ENCODE measurements at regions not wholly inside any gene's neighbourhood (a gene's known extent, or its start where the extent isn't known, plus 50 kb on each side); places are given as distances from the start of the nearest gene placed in this dataset.

GRCh38 chr5:103901885-103902284 is 339.3 kb upstream of the NUDT12 start:
- no peak for DNase-seq (ENCODE audit: low read depth, low spot score)
- CTCF ChIA-PET, result no interaction called here

GRCh38 chr5:103896593-103896992 is 334.0 kb upstream of the NUDT12 start:
- CTCF ChIA-PET, result no interaction called here
- no peak for TF ChIP-seq CTCF (IDR thresholded peaks at IDR 0.05; ENCODE audit: low read depth, low read length)

More at GRCh38 chr5:103901885-103902284, 339.3 kb upstream of the NUDT12 start:
- TF ChIP-seq CTCF (IDR thresholded peaks at IDR 0.05; ENCODE audit: low read depth, low read length), result no peak
- Histone ChIP-seq H3K27me3 (ENCODE audit: control insufficient read depth, insufficient read depth, low read length) (no peaks in the 10 kb centered on the region), H3K27ac (ENCODE audit: low read depth, low read length) (no peak overlapping the region), H3K4me3 (ENCODE audit: low read depth, low read length) (no peak overlapping the region), H3K9me3 (ENCODE audit: control insufficient read depth, insufficient read depth, low read length) (no peaks in the 10 kb centered on the region)
- POLR2A ChIA-PET, result no interaction called here

GRCh38 chr5:103895738-103896137 is 333.1 kb upstream of the NUDT12 start:
- TF ChIP-seq CTCF (IDR thresholded peaks at IDR 0.05; ENCODE audit: low read depth, low read length), result no peak
- CTCF ChIA-PET, result no interaction called here
- Histone ChIP-seq H3K9me3 (ENCODE audit: control insufficient read depth, insufficient read depth, low read length) (no peaks in the 10 kb centered on the region), H3K27me3 (ENCODE audit: control insufficient read depth, insufficient read depth, low read length) (no peaks in the 10 kb centered on the region), H3K27ac (ENCODE audit: low read depth, low read length) (no peak overlapping the region), H3K4me3 (ENCODE audit: low read depth, low read length) (no peak overlapping the region)
- POLR2A ChIA-PET, result no interaction called here
- DNase-seq (ENCODE audit: low read depth, low spot score), result no peak

More at GRCh38 chr5:103896593-103896992, 334.0 kb upstream of the NUDT12 start:
- Histone ChIP-seq H3K27me3 (ENCODE audit: control insufficient read depth, insufficient read depth, low read length) (no peaks in the 10 kb centered on the region), H3K27ac (ENCODE audit: low read depth, low read length) (no peak overlapping the region), H3K9me3 (ENCODE audit: control insufficient read depth, insufficient read depth, low read length) (no peaks in the 10 kb centered on the region), H3K4me3 (ENCODE audit: low read depth, low read length) (no peak overlapping the region)
- no peak for DNase-seq (ENCODE audit: low read depth, low spot score)
- POLR2A ChIA-PET, result no interaction called here

GRCh38 chr5:103894882-103895281 is 332.3 kb upstream of the NUDT12 start:
- no peak for TF ChIP-seq CTCF (IDR thresholded peaks at IDR 0.05; ENCODE audit: low read depth, low read length)
- Histone ChIP-seq H3K9me3 (ENCODE audit: control insufficient read depth, insufficient read depth, low read length) (no peaks in the 10 kb centered on the region), H3K4me3 (ENCODE audit: low read depth, low read length) (no peak overlapping the region), H3K27ac (ENCODE audit: low read depth, low read length) (no peak overlapping the region), H3K27me3 (ENCODE audit: control insufficient read depth, insufficient read depth, low read length) (no peaks in the 10 kb centered on the region)
- ChIA-PET POLR2A (no interaction called here), CTCF (no interaction called here)
- no peak for DNase-seq (ENCODE audit: low read depth, low spot score)

- CTCF ChIA-PET, result no interaction called here
- POLR2A ChIA-PET, result no interaction called here
Measured at GRCh38 chr5:103891151-103891550, 328.6 kb upstream of the NUDT12 start.

More at GRCh38 chr5:103891151-103891550, 328.6 kb upstream of the NUDT12 start:
- DNase-seq (ENCODE audit: low read depth, low spot score), result no peak
- no peak for TF ChIP-seq CTCF (IDR thresholded peaks at IDR 0.05; ENCODE audit: low read depth, low read length)
- H3K9me3 ChIP-seq (ENCODE audit: control insufficient read depth, insufficient read depth, low read length), result no peaks in the 10 kb centered on the region
- no peak overlapping the region for H3K27ac ChIP-seq (ENCODE audit: low read depth, low read length)
- no peaks in the 10 kb centered on the region for H3K27me3 ChIP-seq (ENCODE audit: control insufficient read depth, insufficient read depth, low read length)
- H3K4me3 ChIP-seq (ENCODE audit: low read depth, low read length), result no peak overlapping the region
